Osteoblast (primary cell): ENCODE measurements at regions not wholly inside any gene's neighbourhood (a gene's known extent, or its start where the extent isn't known, plus 50 kb on each side); places are given as distances from the start of the nearest gene placed in this dataset.
"Not testable (repeated sequence)": the region's sequence is repeated elsewhere in the genome, so short reads cannot be mapped to it uniquely, and the experiment has no call there.

ENCODE experiments used
- DNase-seq: peaks from one replicate; pipeline ENCODE4 v3.0.0; 2011; ENCODE audit warnings: low spot score, mixed read lengths; ENCODE audit not compliant: insufficient read length; ENCODE audit errors: missing footprints
- H2AFZ ChIP-seq: 2 replicates; pipeline ENCODE4 v1.6.0; 2011; ENCODE audit warnings: mild to moderate bottlenecking, low read length
- H3K27ac ChIP-seq: 2 replicates; pipeline ENCODE4 v1.5.1; 2011; ENCODE audit warnings: mild to moderate bottlenecking, low read depth, low read length, moderate library complexity
- H3K27me3 ChIP-seq: 2 replicates; pipeline ENCODE4 v1.6.0; 2012; ENCODE audit warnings: mild to moderate bottlenecking, control low read depth, inconsistent platforms, low read length, moderate library complexity; ENCODE audit not compliant: insufficient read depth
- H3K36me3 ChIP-seq: 2 replicates; pipeline ENCODE4 v1.5.1; 2011; ENCODE audit warnings: mild to moderate bottlenecking, low read length, control low read depth, moderate library complexity; ENCODE audit not compliant: insufficient read depth
- H3K4me1 ChIP-seq: 2 replicates; pipeline ENCODE4 v1.5.1; 2011; ENCODE audit warnings: mild to moderate bottlenecking, low read length, control low read depth, moderate library complexity; ENCODE audit not compliant: insufficient read depth
- H3K4me2 ChIP-seq: 2 replicates; pipeline ENCODE4 v1.6.0; 2011; ENCODE audit warnings: mild to moderate bottlenecking, low read length; ENCODE audit not compliant: insufficient read depth
- H3K4me3 ChIP-seq: fragments of 200-600 bp; sonication (generic); 3 replicates; pipeline ENCODE4 v1.5.1; 2012; ENCODE audit warnings: mild to moderate bottlenecking, low read length, inconsistent platforms; ENCODE audit not compliant: insufficient read depth
- H3K79me2 ChIP-seq: 2 replicates; pipeline ENCODE4 v1.6.0; 2012; ENCODE audit warnings: mild to moderate bottlenecking, low read length, control low read depth, inconsistent platforms; ENCODE audit not compliant: insufficient read depth
- H3K9me3 ChIP-seq: 2 replicates; pipeline ENCODE4 v1.5.1; 2011; ENCODE audit warnings: low read depth, low read length, control low read depth
- H4K20me1 ChIP-seq: 2 replicates; pipeline ENCODE4 v1.6.0; 2012; ENCODE audit warnings: mild to moderate bottlenecking, low read length, control low read depth; ENCODE audit not compliant: insufficient read depth
- CTCF ChIP-seq: IDR thresholded peaks from 2 replicates; pipeline ENCODE4 v1.5.1; 2011; ENCODE audit warnings: mild to moderate bottlenecking, low read depth, low read length, moderate library complexity; ENCODE audit errors: extremely low read depth

GRCh38 chr15:58362262-58362922 is 69.4 kb upstream of the LIPC start:
- Histone ChIP-seq H3K4me3 (no peak overlapping the region), H4K20me1 (no peaks in the 10 kb centered on the region), H3K9me3 (no peaks in the 10 kb centered on the region), H2AFZ (no peak overlapping the region), H3K36me3 (no peaks in the 10 kb centered on the region), H3K27me3 (peaks cover 19% of the 10 kb centered on the region), H3K27ac (no peak overlapping the region), H3K79me2 (no peaks in the 10 kb centered on the region), H3K4me2 (no peak overlapping the region), H3K4me1 (peaks cover 16% of the 10 kb centered on the region)
- TF ChIP-seq CTCF: no peak
- peak; percentile 3 for DNase-seq

GRCh38 chr15:58363118-58363517 is 68.7 kb upstream of the LIPC start:
- not testable (repeated sequence) for H3K9me3 ChIP-seq, H4K20me1 ChIP-seq, H2AFZ ChIP-seq, H3K4me2 ChIP-seq, H3K36me3 ChIP-seq, H3K27ac ChIP-seq, DNase-seq, H3K79me2 ChIP-seq, H3K4me3 ChIP-seq
- Histone ChIP-seq H3K27me3 (peaks cover 16% of the 10 kb centered on the region), H3K4me1 (peaks cover 16% of the 10 kb centered on the region)

DNA sequence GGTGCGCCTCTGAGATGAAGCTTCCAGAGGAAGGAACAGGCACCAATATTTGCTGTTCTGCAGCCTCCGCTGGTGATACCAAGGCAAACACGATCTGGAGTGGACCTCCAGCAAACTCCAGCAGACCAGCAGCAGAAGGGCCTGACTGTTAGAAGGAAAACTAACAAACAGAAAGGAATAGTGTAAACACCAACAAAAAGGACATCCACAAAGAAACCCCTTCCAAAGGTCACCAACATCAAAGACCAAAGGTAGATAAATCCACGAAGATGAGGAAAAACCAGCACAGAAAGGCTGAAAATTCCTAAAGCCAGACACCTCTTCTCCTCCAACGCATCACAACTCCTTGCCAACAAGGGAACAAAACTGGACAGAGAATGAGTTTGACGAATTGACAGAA is 68.1 kb upstream of the LIPC start:
- H3K36me3 ChIP-seq, DNase-seq, H3K4me3 ChIP-seq, H3K27ac ChIP-seq, H3K9me3 ChIP-seq, H3K79me2 ChIP-seq, H3K4me2 ChIP-seq, H4K20me1 ChIP-seq, H2AFZ ChIP-seq: not testable (repeated sequence)
- Histone ChIP-seq H3K4me1 (peaks cover 16% of the 10 kb centered on the region), H3K27me3 (peaks cover 14% of the 10 kb centered on the region)

GRCh38 chr15:58365098-58365497 is 66.7 kb upstream of the LIPC start:
- H3K4me1 ChIP-seq: peaks cover 28% of the 10 kb centered on the region
- not testable (repeated sequence) for H2AFZ ChIP-seq, H3K79me2 ChIP-seq, H3K27me3 ChIP-seq, H4K20me1 ChIP-seq, H3K27ac ChIP-seq, H3K9me3 ChIP-seq, H3K4me2 ChIP-seq, DNase-seq, H3K36me3 ChIP-seq, H3K4me3 ChIP-seq

DNA sequence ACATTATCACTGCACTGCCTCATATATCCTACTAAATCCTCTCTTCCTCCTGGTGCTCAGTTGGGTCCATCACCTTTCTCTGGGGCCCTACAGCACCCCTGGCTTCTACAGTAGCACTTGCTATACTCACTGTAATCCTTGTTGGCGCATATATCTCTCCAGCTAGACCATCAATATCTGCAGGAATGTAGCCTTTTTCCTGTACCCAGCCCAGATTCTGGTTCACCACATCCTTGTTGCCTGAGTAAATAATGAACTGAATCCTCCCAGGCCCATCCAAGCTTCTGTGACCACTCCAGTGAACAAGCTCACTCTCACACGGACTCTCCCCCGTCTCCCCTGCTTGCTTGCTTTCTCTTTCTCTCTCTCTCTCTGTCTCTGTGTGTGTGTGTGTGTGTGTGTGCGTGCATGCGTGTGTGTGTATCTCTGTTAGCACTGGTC is 62.5 kb upstream of the LIPC start:
- Histone ChIP-seq H3K9me3 (no peaks in the 10 kb centered on the region), H3K36me3 (no peaks in the 10 kb centered on the region), H4K20me1 (no peaks in the 10 kb centered on the region), H3K4me2 (peak overlapping the region; percentile 71), H3K79me2 (no peaks in the 10 kb centered on the region), H3K27me3 (peaks cover 3% of the 10 kb centered on the region), H3K4me3 (peak overlapping the region; percentile 62), H3K4me1 (peaks cover 12% of the 10 kb centered on the region), H2AFZ (peak overlapping the region; percentile 83), H3K27ac (no peak overlapping the region)
- peak; percentile 7 for TF ChIP-seq CTCF
- DNase-seq: peak; percentile 86
